H1 (cell line): ENCODE measurements at regions not wholly inside any gene's neighbourhood (a gene's known extent, or its start where the extent isn't known, plus 50 kb on each side); places are given as distances from the start of the nearest gene placed in this dataset.

Experiments
- CTCF ChIA-PET: fragments of 300-600 bp; sonication (Branson Sonifier 250); formaldehyde crosslinking; loops from one replicate; lab custom pipeline; 2021; ENCODE audit not compliant: partially characterized antibody; lab: Charles Lee
- POLR2A ChIA-PET: fragments of 300-600 bp; sonication (Branson Sonifier 250); formaldehyde crosslinking; loops from one replicate; lab custom pipeline; 2021; ENCODE audit warnings: inconsistent platforms; ENCODE audit not compliant: partially characterized antibody; lab: Charles Lee
- DNase-seq, 2 experiments: peaks; one replicate each; pipeline versions ENCODE4 v3.0.0 to v3.0.0-alpha.2; 2010 to 2022; ENCODE audit warnings: low spot score in 2 of 2, low read depth in 1 of 2, mixed read lengths in 1 of 2
- FAIRE-seq: peaks from 2 replicates; lab custom pipeline; 2011; peaks lifted over from hg19 to GRCh38; lab: Jason Lieb, UNC
- H2AFZ ChIP-seq: 2 replicates; pipeline ENCODE4 v1.8.1; 2012; ENCODE audit warnings: low read length, inconsistent platforms
- H2AK5ac ChIP-seq: 2 replicates; pipeline ENCODE4 v1.6.1; 2013; ENCODE audit warnings: low read depth, low read length
- H2BK120ac ChIP-seq: replicated peaks from 2 replicates; pipeline ENCODE3; 2013; ENCODE audit warnings: low read depth, low read length, inconsistent platforms
- H2BK12ac ChIP-seq: 2 replicates; pipeline ENCODE4 v1.6.1; 2013; ENCODE audit warnings: low read depth, low read length
- H2BK15ac ChIP-seq: 2 replicates; pipeline ENCODE4 v1.6.1; 2013; ENCODE audit warnings: low read length
- H2BK20ac ChIP-seq: 2 replicates; pipeline ENCODE4 v1.6.1; 2013; ENCODE audit warnings: low read length
- H2BK5ac ChIP-seq: 2 replicates; pipeline ENCODE4 v1.6.1; 2013; ENCODE audit warnings: low read depth, low read length
- H3K14ac ChIP-seq: 2 replicates; pipeline ENCODE4 v1.6.1; 2013; ENCODE audit warnings: inconsistent platforms; ENCODE audit not compliant: insufficient read length
- H3K18ac ChIP-seq: 2 replicates; pipeline ENCODE4 v1.6.1; 2013; ENCODE audit warnings: low read length; ENCODE audit errors: extremely low read depth
- H3K23ac ChIP-seq: 2 replicates; pipeline ENCODE4 v1.6.1; 2013; ENCODE audit warnings: inconsistent platforms; ENCODE audit not compliant: insufficient read length
- H3K23me2 ChIP-seq: 2 replicates; pipeline ENCODE4 v1.6.1; 2013; ENCODE audit warnings: low read depth, low read length
- H3K27ac ChIP-seq: 2 replicates; pipeline ENCODE4 v1.6.1; 2011; ENCODE audit warnings: low read depth, low read length, inconsistent platforms
- H3K27me3 ChIP-seq, 4 experiments: replicated peaks in 1 of 4; 1 replicate in 1 of 4; 2 replicates in 3 of 4; pipeline versions ENCODE4 v1.6.1 to v1.8.1; 2011 to 2013; ENCODE audit warnings: low read length in 3 of 4, mild to moderate bottlenecking in 3 of 4, inconsistent platforms in 2 of 4, mixed read lengths in 2 of 4, moderate library complexity in 1 of 4; ENCODE audit not compliant: control insufficient read depth in 3 of 4, insufficient read depth in 3 of 4; ENCODE audit errors: extremely low read depth in 1 of 4
- H3K36me3 ChIP-seq, 4 experiments: 2 replicates each; pipeline versions ENCODE4 v1.6.1 to v1.8.1; 2011 to 2013; ENCODE audit warnings: mild to moderate bottlenecking in 4 of 4, low read length in 3 of 4, moderate library complexity in 2 of 4, control low read depth in 1 of 4, inconsistent platforms in 1 of 4; ENCODE audit not compliant: insufficient read depth in 4 of 4, control insufficient read depth in 2 of 4
- H3K4ac ChIP-seq: replicated peaks from 2 replicates; pipeline ENCODE3; 2013; ENCODE audit warnings: low read length, low read depth, mixed read lengths, inconsistent platforms; ENCODE audit not compliant: insufficient read length
- H3K4me1 ChIP-seq, 4 experiments: replicated peaks in 1 of 4; 1 replicate in 1 of 4; 2 replicates in 3 of 4; pipeline versions ENCODE4 v1.6.1 to v1.8.1; 2011 to 2013; ENCODE audit warnings: low read length in 3 of 4, inconsistent platforms in 2 of 4, mixed read lengths in 1 of 4; ENCODE audit not compliant: insufficient read depth in 4 of 4, control insufficient read depth in 3 of 4
- H3K4me2 ChIP-seq, 2 experiments: 2 replicates each; pipeline versions ENCODE4 v1.6.1 to v1.8.1; 2011 to 2013; ENCODE audit warnings: low read depth in 2 of 2, low read length in 2 of 2, control low read depth in 1 of 2, inconsistent platforms in 1 of 2, mild to moderate bottlenecking in 1 of 2; ENCODE audit not compliant: insufficient read depth in 1 of 2
- H3K4me3 ChIP-seq, 4 experiments: fragments of 200-600, 300-600 bp in 1 of 4; sonication (generic), shearing (Covaris generic), sonication (Bioruptor Twin) in 1 of 4; 2 replicates each; pipeline versions ENCODE4 v1.5.1 to v1.8.1; 2011 to 2016; ENCODE audit warnings: low read length in 4 of 4, low read depth in 3 of 4, control low read depth in 2 of 4, inconsistent platforms in 2 of 4, mild to moderate bottlenecking in 2 of 4, mixed read lengths in 1 of 4, moderate library complexity in 1 of 4; ENCODE audit not compliant: insufficient read depth in 2 of 4; ENCODE audit errors: extremely low read depth in 1 of 4
- H3K56ac ChIP-seq: replicated peaks from 2 replicates; pipeline ENCODE3; 2013; ENCODE audit warnings: low read depth, mild to moderate bottlenecking, mixed read lengths, low read length, inconsistent platforms; ENCODE audit not compliant: insufficient read length
- H3K79me1 ChIP-seq: 2 replicates; pipeline ENCODE4 v1.6.1; 2013; ENCODE audit warnings: low read depth, low read length, control low read depth
- H3K79me2 ChIP-seq, 2 experiments: 2 replicates each; pipeline versions ENCODE4 v1.6.1 to v1.8.1; 2012 to 2013; ENCODE audit warnings: low read length in 2 of 2, mild to moderate bottlenecking in 2 of 2, inconsistent platforms in 1 of 2; ENCODE audit not compliant: insufficient read depth in 2 of 2, control insufficient read depth in 1 of 2
- H3K9ac ChIP-seq, 4 experiments: replicated peaks in 1 of 4; 1 replicate in 1 of 4; 2 replicates in 3 of 4; pipeline versions ENCODE4 v1.6.1 to v1.8.1; 2011 to 2013; ENCODE audit warnings: low read depth in 3 of 4, low read length in 3 of 4, control low read depth in 2 of 4, mild to moderate bottlenecking in 2 of 4, moderate library complexity in 2 of 4, inconsistent platforms in 1 of 4; ENCODE audit errors: extremely low read depth in 1 of 4
- H3K9me3 ChIP-seq, 2 experiments: 2 replicates each; pipeline versions ENCODE4 v1.6.1 to v1.8.1; 2012 to 2013; ENCODE audit warnings: mild to moderate bottlenecking in 2 of 2, moderate library complexity in 2 of 2, control low read depth in 1 of 2, inconsistent platforms in 1 of 2, low read depth in 1 of 2, low read length in 1 of 2, mixed read lengths in 1 of 2; ENCODE audit not compliant: insufficient read depth in 2 of 2
- H4K20me1 ChIP-seq, 2 experiments: replicated peaks in 1 of 2; 2 replicates each; pipeline versions ENCODE3 to v1.8.1; 2011 to 2013; ENCODE audit warnings: inconsistent platforms in 2 of 2, low read length in 2 of 2, mild to moderate bottlenecking in 1 of 2; ENCODE audit not compliant: insufficient read depth in 2 of 2, control insufficient read depth in 1 of 2
- H4K5ac ChIP-seq: 2 replicates; pipeline ENCODE4 v1.6.1; 2013; ENCODE audit warnings: low read length, low read depth, mixed read lengths, inconsistent platforms; ENCODE audit not compliant: insufficient read length
- H4K8ac ChIP-seq: 2 replicates; pipeline ENCODE4 v1.8.0; 2013; ENCODE audit warnings: mild to moderate bottlenecking, moderate library complexity, low read length, inconsistent platforms; ENCODE audit not compliant: insufficient read depth; ENCODE audit errors: extremely low read depth
- H4K91ac ChIP-seq: replicated peaks from 2 replicates; pipeline ENCODE3; 2013; ENCODE audit warnings: low read length, mixed read lengths, inconsistent platforms; ENCODE audit not compliant: insufficient read length
- ASH2L ChIP-seq: fragments of 200-600, 300-600 bp; sonication (generic); IDR thresholded peaks from one replicate; pipeline ENCODE4 v1.7.1; 2017; ENCODE audit warnings: low read length
- BACH1 ChIP-seq: IDR thresholded peaks from 2 replicates; pipeline ENCODE4 v1.6.1; 2012; ENCODE audit warnings: low read length, improper control_type of control experiment
- BCL11A ChIP-seq, 2 experiments: IDR thresholded peaks; one replicate each; pipeline ENCODE4 v1.6.1; 2011; ENCODE audit warnings: low read depth in 2 of 2, low read length in 2 of 2, mild to moderate bottlenecking in 2 of 2
- GABPA ChIP-seq: IDR thresholded peaks from 2 replicates; pipeline ENCODE4 v1.6.1; 2011; ENCODE audit warnings: mild to moderate bottlenecking, low read length, moderate library complexity, borderline replicate concordance; ENCODE audit not compliant: insufficient read depth
- JUND ChIP-seq: IDR thresholded peaks from 2 replicates; pipeline ENCODE4 v1.6.1; 2011; ENCODE audit warnings: mild to moderate bottlenecking, improper control_type of control experiment, low read length
- MAFK ChIP-seq: IDR thresholded peaks from 2 replicates; pipeline ENCODE4 v1.6.1; 2012; ENCODE audit warnings: low read depth, mild to moderate bottlenecking, improper control_type of control experiment, low read length
- NANOG ChIP-seq: IDR thresholded peaks from 2 replicates; pipeline ENCODE4 v1.6.1; 2011; ENCODE audit warnings: low read length, low read depth, mild to moderate bottlenecking, inconsistent platforms; ENCODE audit not compliant: insufficient read depth, poor library complexity, severe bottlenecking
- NRF1 ChIP-seq: IDR thresholded peaks from 2 replicates; pipeline ENCODE4 v1.6.1; 2011; ENCODE audit warnings: mild to moderate bottlenecking, low read depth, low read length, improper control_type of control experiment
- PHF8 ChIP-seq: fragments of 200-600 bp; sonication (generic); conservative IDR thresholded peaks from 2 replicates; pipeline ENCODE4 v1.7.1; 2012; ENCODE audit warnings: low read depth, mild to moderate bottlenecking, inconsistent platforms, low read length, moderate library complexity
- POLR2A ChIP-seq, 2 experiments: IDR thresholded peaks; 1 replicate in 1 of 2; 2 replicates in 1 of 2; pipeline ENCODE4 v1.6.1; 2011; ENCODE audit warnings: low read depth in 2 of 2, low read length in 2 of 2, mild to moderate bottlenecking in 2 of 2; ENCODE audit errors: control extremely low read depth in 1 of 2
- RBBP5 ChIP-seq: IDR thresholded peaks from 2 replicates; pipeline ENCODE4 v1.7.1; 2012; ENCODE audit warnings: low read depth, mild to moderate bottlenecking, inconsistent platforms, low read length, moderate library complexity, borderline replicate concordance
- RNF2 ChIP-seq: fragments of 200-900, 300-1000 bp; sonication (generic); IDR thresholded peaks from 2 replicates; pipeline ENCODE4 v1.7.1; 2016; ENCODE audit warnings: borderline replicate concordance, low read depth, mild to moderate bottlenecking, antibody characterized with exemption, low read length; ENCODE audit not compliant: poor library complexity, severe bottlenecking; ENCODE audit errors: missing control alignments
- RXRA ChIP-seq: IDR thresholded peaks from 2 replicates; pipeline ENCODE4 v1.6.1; 2011; ENCODE audit warnings: low read depth, mild to moderate bottlenecking, low read length, moderate library complexity; ENCODE audit not compliant: insufficient read depth
- SIX5 ChIP-seq: IDR thresholded peaks from 2 replicates; pipeline ENCODE4 v1.6.1; 2011; ENCODE audit warnings: mild to moderate bottlenecking, low read depth, low read length
- TAF1 ChIP-seq: IDR thresholded peaks from 2 replicates; pipeline ENCODE4 v1.6.1; 2011; ENCODE audit warnings: mild to moderate bottlenecking, low read depth, low read length
- YY1 ChIP-seq: IDR thresholded peaks from 2 replicates; pipeline ENCODE4 v1.6.1; 2011; ENCODE audit warnings: low read depth, mild to moderate bottlenecking, low read length
- WGBS, 2 experiments: shearing (Covaris generic) in 1 of 2; methylation state at CpG; one replicate each; pipeline versions ENCODE4 v1.1.6 to v1.1.7; 2013 to 2015; ENCODE audit warnings: low lambda C conversion rate in 2 of 2, mixed read lengths in 2 of 2, inconsistent platforms in 1 of 2, low coverage in 1 of 2, missing lambda C conversion rate in 1 of 2; ENCODE audit not compliant: insufficient replicate concordance in 2 of 2, insufficient coverage in 1 of 2, insufficient read length in 1 of 2; ENCODE audit errors: extremely low coverage in 1 of 2, missing lambda C conversion rate in 1 of 2; 5-methylcytosine and 5-hydroxymethylcytosine counted together

DNA sequence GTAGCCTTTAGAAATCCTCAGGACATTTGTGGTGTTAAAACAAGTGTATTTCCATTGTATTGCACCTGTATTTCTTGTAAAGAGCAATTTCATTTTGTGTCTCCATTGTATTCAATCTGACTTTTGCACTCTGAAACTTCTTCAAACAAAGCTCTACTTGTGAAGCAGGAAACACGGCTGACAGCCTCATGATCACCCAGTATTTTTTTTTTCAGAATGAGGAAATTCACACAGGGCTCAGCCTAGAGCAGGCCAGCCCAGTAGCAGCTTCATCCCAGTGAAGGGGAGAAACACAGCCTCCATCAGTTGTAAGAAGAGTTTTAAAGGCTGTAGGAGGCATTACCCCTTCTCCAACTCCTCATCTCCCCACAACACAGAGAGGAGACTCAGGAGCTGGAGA lies 175.9 kb upstream of the KLHL29 start:
- no peaks in the 10 kb centered on the region for H3K9me3 ChIP-seq
- WGBS, 2 experiments = 50% methylated on average over 1 of the region's 1 CpG; no CpG with 5 or more reads in 1 of the 2 experiments
- POLR2A ChIA-PET = no interaction called here
- no peaks in the 10 kb centered on the region for H3K79me1 ChIP-seq
- CTCF ChIA-PET = interaction anchor here (0.8 to 3.9 kb wide), 5 partner anchors 11 to 248 kb away, joined by 3 to 25 read pairs (median 3); no protein-coding TSS in a partner anchor
- H3K14ac ChIP-seq = no peak overlapping the region
- H2BK5ac ChIP-seq = no peak overlapping the region
- H4K91ac ChIP-seq = no peak overlapping the region
- H3K4me1 ChIP-seq = no peaks in the 10 kb centered on the region; a peak in 1 of 7 replicates
- H3K79me2 ChIP-seq = no peaks in the 10 kb centered on the region
- H3K23ac ChIP-seq = no peak overlapping the region
- H3K18ac ChIP-seq = no peak overlapping the region
- H2AFZ ChIP-seq = no peak overlapping the region
- H3K56ac ChIP-seq = no peak overlapping the region
- H2BK15ac ChIP-seq = no peak overlapping the region
- H3K9ac ChIP-seq = no peak overlapping the region
- no peaks in the 10 kb centered on the region for H4K20me1 ChIP-seq
- no peak overlapping the region for H3K27ac ChIP-seq
- no peak overlapping the region for H2BK120ac ChIP-seq
- H2AK5ac ChIP-seq = no peak overlapping the region
- FAIRE-seq (no peak), DNase-seq (no peak)
- no peak overlapping the region for H4K5ac ChIP-seq
- no peak overlapping the region for H4K8ac ChIP-seq
- H2BK20ac ChIP-seq = no peak overlapping the region
- H3K36me3 ChIP-seq = no peaks in the 10 kb centered on the region
- no peaks in the 10 kb centered on the region; a peak in 1 of 7 replicates for H3K27me3 ChIP-seq
- H2BK12ac ChIP-seq = no peak overlapping the region
- no peaks in the 10 kb centered on the region for H3K23me2 ChIP-seq
- no peak overlapping the region for H3K4me2 ChIP-seq
- H3K4me3 ChIP-seq = no peak overlapping the region
- no peak overlapping the region for H3K4ac ChIP-seq
- TF ChIP-seq PHF8 = no peak
- no peak for TF ChIP-seq NANOG
- TF ChIP-seq NRF1 = no peak
- no peak for TF ChIP-seq RNF2
- no peak for TF ChIP-seq MAFK
- no peak for TF ChIP-seq JUND
- TF ChIP-seq BACH1 = no peak
- no peak for TF ChIP-seq YY1
- TF ChIP-seq RXRA = no peak
- TF ChIP-seq BCL11A (IDR thresholded peaks at IDR 0.05; ENCODE audit: low read depth in 2 of 2, low read length in 2 of 2) = no peak
- no peak for TF ChIP-seq RBBP5
- TF ChIP-seq TAF1 = no peak
- no peak for TF ChIP-seq SIX5
- no peak for TF ChIP-seq POLR2A (IDR thresholded peaks at IDR 0.05; ENCODE audit: control extremely low read depth in 1 of 2, low read depth in 2 of 2, low read length in 2 of 2)
- TF ChIP-seq ASH2L = no peak
- no peak for TF ChIP-seq GABPA
